ENCODE measurements at regions not wholly inside any gene's neighbourhood (a gene's known extent, or its start where the extent isn't known, plus 50 kb on each side); places are given as distances from the start of the nearest gene placed in this dataset.

GRCh38 chr21:22585558-22585957, 1587.3 kb downstream of the NCAM2 start:
- Mint-ChIP-seq H3K4me3 (no peak overlapping the region), H3K36me3 (no peaks in the 10 kb centered on the region), H3K9me3 (peaks cover 5 to 33% (median 25%) of the 10 kb centered on the region in 7 donors), H3K27ac (no peak overlapping the region), H3K27me3 (ENCODE audit: low read depth in 3 of 3) (peaks cover 0 to 2% (median 0%) of the 10 kb centered on the region in 3 donors), H3K4me1 (peaks cover 3% of the 10 kb centered on the region)
- no peak for DNase-seq
- Histone ChIP-seq H4K20me1 (ENCODE audit: insufficient read depth, low read length) (no peaks in the 10 kb centered on the region), H2AFZ (ENCODE audit: insufficient read depth, low read depth, low read length, poor library complexity, severe bottlenecking) (no peak overlapping the region), H3K36me3 (replicated peaks in 1 of 2; ENCODE audit: control insufficient read depth in 1 of 2, insufficient read depth in 2 of 2, low read length in 2 of 2) (no peaks in the 10 kb centered on the region), H3K9ac (ENCODE audit: insufficient read depth, low read length, poor library complexity, severe bottlenecking) (no peak overlapping the region), H3K27ac (ENCODE audit: low read depth in 1 of 2, low read length in 2 of 2) (no peak overlapping the region), H3K27me3 (ENCODE audit: control insufficient read depth in 2 of 2, insufficient read depth in 2 of 2, low read length in 2 of 2) (no peaks in the 10 kb centered on the region), H3K9me3 (replicated peaks in 1 of 2; ENCODE audit: control insufficient read depth in 1 of 2, insufficient read depth in 1 of 2, low read length in 2 of 2) (peaks cover 16 to 36% of the 10 kb centered on the region in 2 donors), H3K4me2 (replicated peaks; ENCODE audit: extremely low read depth, low read length, poor library complexity, severe bottlenecking) (no peak overlapping the region), H3K4me1 (ENCODE audit: control insufficient read depth in 1 of 2, insufficient read depth in 2 of 2, low read length in 2 of 2) (no peaks in the 10 kb centered on the region), H3K4me3 (replicated peaks in 1 of 3; ENCODE audit: low read depth in 2 of 3, low read length in 3 of 3) (no peak overlapping the region), H3K79me2 (ENCODE audit: insufficient read depth, low read length) (no peaks in the 10 kb centered on the region)
- intact Hi-C loops (cut with micrococcal nuclease) = no loop called here
- no CpG with 5 or more reads among the region's 4 CpGs for WGBS (ENCODE audit: insufficient coverage)
- TF ChIP-seq, protein P1, sequence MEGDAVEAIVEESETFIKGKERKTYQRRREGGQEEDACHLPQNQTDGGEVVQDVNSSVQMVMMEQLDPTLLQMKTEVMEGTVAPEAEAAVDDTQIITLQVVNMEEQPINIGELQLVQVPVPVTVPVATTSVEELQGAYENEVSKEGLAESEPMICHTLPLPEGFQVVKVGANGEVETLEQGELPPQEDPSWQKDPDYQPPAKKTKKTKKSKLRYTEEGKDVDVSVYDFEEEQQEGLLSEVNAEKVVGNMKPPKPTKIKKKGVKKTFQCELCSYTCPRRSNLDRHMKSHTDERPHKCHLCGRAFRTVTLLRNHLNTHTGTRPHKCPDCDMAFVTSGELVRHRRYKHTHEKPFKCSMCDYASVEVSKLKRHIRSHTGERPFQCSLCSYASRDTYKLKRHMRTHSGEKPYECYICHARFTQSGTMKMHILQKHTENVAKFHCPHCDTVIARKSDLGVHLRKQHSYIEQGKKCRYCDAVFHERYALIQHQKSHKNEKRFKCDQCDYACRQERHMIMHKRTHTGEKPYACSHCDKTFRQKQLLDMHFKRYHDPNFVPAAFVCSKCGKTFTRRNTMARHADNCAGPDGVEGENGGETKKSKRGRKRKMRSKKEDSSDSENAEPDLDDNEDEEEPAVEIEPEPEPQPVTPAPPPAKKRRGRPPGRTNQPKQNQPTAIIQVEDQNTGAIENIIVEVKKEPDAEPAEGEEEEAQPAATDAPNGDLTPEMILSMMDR (IDR thresholded peaks at IDR 0.05) = no peak

DNA sequence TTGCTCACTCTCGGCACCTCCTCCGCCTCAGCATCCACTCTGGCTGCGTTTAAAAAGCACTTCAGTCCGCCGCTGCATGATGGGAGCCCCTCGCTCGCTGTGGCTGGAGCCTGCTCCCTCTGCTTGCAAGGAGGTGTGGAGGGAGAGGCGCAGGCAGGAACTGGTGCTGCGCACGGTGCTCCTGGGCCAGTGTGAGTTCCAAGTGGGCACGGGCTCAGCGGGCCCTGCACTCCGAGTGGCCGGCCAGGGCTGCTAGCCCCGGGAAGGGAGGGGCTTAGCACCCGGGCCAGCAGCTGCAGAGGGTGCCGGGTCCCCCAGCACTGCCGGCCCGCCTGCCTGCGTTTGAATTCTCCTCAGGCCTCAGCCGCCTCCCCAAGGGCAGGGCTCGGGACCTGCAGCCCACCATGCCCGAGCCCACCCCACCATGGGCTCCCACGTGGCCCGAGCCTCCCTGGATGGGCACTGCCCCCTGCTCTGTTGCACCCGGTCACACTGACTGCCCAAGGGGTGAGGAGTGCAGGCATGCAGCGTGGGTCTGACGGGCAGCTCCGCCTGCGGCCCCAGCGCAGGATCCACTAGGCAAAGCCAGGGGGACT, 1599.5 kb downstream of the NCAM2 start:
- no peaks in the 10 kb centered on the region for H3K4me1 ChIP-seq (ENCODE audit: control insufficient read depth in 1 of 2, insufficient read depth in 2 of 2, low read length in 2 of 2)
- DNase-seq = no peak
- no peaks in the 10 kb centered on the region for H3K36me3 ChIP-seq (replicated peaks in 1 of 2; ENCODE audit: control insufficient read depth in 1 of 2, insufficient read depth in 2 of 2, low read length in 2 of 2)
- H3K4me2 ChIP-seq (replicated peaks; ENCODE audit: extremely low read depth, low read length, poor library complexity, severe bottlenecking) = no peak overlapping the region
- no peak overlapping the region for H2AFZ ChIP-seq (ENCODE audit: insufficient read depth, low read depth, low read length, poor library complexity, severe bottlenecking)
- no peaks in the 10 kb centered on the region for H3K36me3 Mint-ChIP-seq
- H3K27me3 Mint-ChIP-seq (ENCODE audit: low read depth in 3 of 3) = no peaks in the 10 kb centered on the region
- H3K27me3 ChIP-seq (ENCODE audit: control insufficient read depth in 2 of 2, insufficient read depth in 2 of 2, low read length in 2 of 2) = no peaks in the 10 kb centered on the region
- peaks cover 22 to 31% of the 10 kb centered on the region in 2 donors for H3K9me3 ChIP-seq (replicated peaks in 1 of 2; ENCODE audit: control insufficient read depth in 1 of 2, insufficient read depth in 1 of 2, low read length in 2 of 2)
- TF ChIP-seq, protein P1 (IDR thresholded peaks at IDR 0.05) = no peak
- intact Hi-C loops (cut with micrococcal nuclease) = no loop called here
- H3K4me1 Mint-ChIP-seq = no peaks in the 10 kb centered on the region
- H3K27ac Mint-ChIP-seq = no peak overlapping the region
- no peaks in the 10 kb centered on the region for H4K20me1 ChIP-seq (ENCODE audit: insufficient read depth, low read length)
- H3K4me3 Mint-ChIP-seq = no peak overlapping the region
- no peak overlapping the region for H3K27ac ChIP-seq (ENCODE audit: low read depth in 1 of 2, low read length in 2 of 2)
- 93% methylated on average over 28 of the region's 31 CpGs for WGBS (ENCODE audit: insufficient coverage)
- H3K9ac ChIP-seq (ENCODE audit: insufficient read depth, low read length, poor library complexity, severe bottlenecking) = no peak overlapping the region
- H3K4me3 ChIP-seq (replicated peaks in 1 of 3; ENCODE audit: low read depth in 2 of 3, low read length in 3 of 3) = no peak overlapping the region
- no peaks in the 10 kb centered on the region for H3K79me2 ChIP-seq (ENCODE audit: insufficient read depth, low read length)
- peaks cover 7 to 24% (median 19%) of the 10 kb centered on the region in 7 donors for H3K9me3 Mint-ChIP-seq
